ENCODE measurements at regions not wholly inside any gene's neighbourhood (a gene's known extent, or its start where the extent isn't known, plus 50 kb on each side); places are given as distances from the start of the nearest gene placed in this dataset.

- DNase-seq (ENCODE audit: low spot score): no peak
Observed at GRCh38 chr2:104045071-104045470, 808.8 kb upstream of the POU3F3 start.

- no peak for DNase-seq (ENCODE audit: low spot score)
Observed at GRCh38 chr2:104046466-104046865, 807.4 kb upstream of the POU3F3 start.

- no peak for DNase-seq (ENCODE audit: low spot score)
Observed at GRCh38 chr2:104047516-104047915, 806.4 kb upstream of the POU3F3 start.

GRCh38 chr2:104049438-104049837 is 804.5 kb upstream of the POU3F3 start:
- DNase-seq (ENCODE audit: low spot score): no peak

- DNase-seq (ENCODE audit: low spot score): no peak
Observed at GRCh38 chr2:104049981-104050380, 803.9 kb upstream of the POU3F3 start.

- DNase-seq (ENCODE audit: low spot score): no peak
Observed at GRCh38 chr2:104050656-104051242, 803.2 kb upstream of the POU3F3 start.

GRCh38 chr2:104051766-104052165 is 802.1 kb upstream of the POU3F3 start:
- no peak for DNase-seq (ENCODE audit: low spot score)

GRCh38 chr2:104052356-104052755 is 801.6 kb upstream of the POU3F3 start:
- DNase-seq (ENCODE audit: low spot score): no peak

- DNase-seq (ENCODE audit: low spot score): no peak
Observed at GRCh38 chr2:104056451-104056850, 797.5 kb upstream of the POU3F3 start.

GRCh38 chr2:104068665-104069064 is 785.2 kb upstream of the POU3F3 start:
- DNase-seq (ENCODE audit: low spot score): no peak

- no peak for DNase-seq (ENCODE audit: low spot score)
Observed at GRCh38 chr2:104077573-104077972, 776.3 kb upstream of the POU3F3 start.

GRCh38 chr2:104078431-104079157 is 775.3 kb upstream of the POU3F3 start:
- DNase-seq (ENCODE audit: low spot score): no peak

- no peak for DNase-seq (ENCODE audit: low spot score)
Observed at GRCh38 chr2:104088745-104089144, 765.2 kb upstream of the POU3F3 start.

- DNase-seq (ENCODE audit: low spot score): no peak
Observed at GRCh38 chr2:104090407-104090806, 763.5 kb upstream of the POU3F3 start.

- DNase-seq (ENCODE audit: low spot score): no peak
Observed at GRCh38 chr2:104091894-104092293, 762.0 kb upstream of the POU3F3 start.

GRCh38 chr2:104092886-104093285 is 761.0 kb upstream of the POU3F3 start:
- no peak for DNase-seq (ENCODE audit: low spot score)

GRCh38 chr2:104102615-104103014 is 751.3 kb upstream of the POU3F3 start:
- no peak for DNase-seq (ENCODE audit: low spot score)

GRCh38 chr2:104109356-104109755 is 744.6 kb upstream of the POU3F3 start:
- no peak for DNase-seq (ENCODE audit: low spot score)

GRCh38 chr2:104118889-104119288 is 735.0 kb upstream of the POU3F3 start:
- no peak for DNase-seq (ENCODE audit: low spot score)

GRCh38 chr2:104120171-104120570 is 733.7 kb upstream of the POU3F3 start:
- DNase-seq (ENCODE audit: low spot score): no peak

- no peak for DNase-seq (ENCODE audit: low spot score)
Observed at GRCh38 chr2:104125096-104125495, 728.8 kb upstream of the POU3F3 start.

- no peak for DNase-seq (ENCODE audit: low spot score)
Observed at GRCh38 chr2:104127049-104127770, 726.7 kb upstream of the POU3F3 start.

- no peak for DNase-seq (ENCODE audit: low spot score)
Observed at GRCh38 chr2:104140361-104140760, 713.6 kb upstream of the POU3F3 start.
